ENCODE measurements at regions not wholly inside any gene's neighbourhood (a gene's known extent, or its start where the extent isn't known, plus 50 kb on each side); places are given as distances from the start of the nearest gene placed in this dataset.

DNA sequence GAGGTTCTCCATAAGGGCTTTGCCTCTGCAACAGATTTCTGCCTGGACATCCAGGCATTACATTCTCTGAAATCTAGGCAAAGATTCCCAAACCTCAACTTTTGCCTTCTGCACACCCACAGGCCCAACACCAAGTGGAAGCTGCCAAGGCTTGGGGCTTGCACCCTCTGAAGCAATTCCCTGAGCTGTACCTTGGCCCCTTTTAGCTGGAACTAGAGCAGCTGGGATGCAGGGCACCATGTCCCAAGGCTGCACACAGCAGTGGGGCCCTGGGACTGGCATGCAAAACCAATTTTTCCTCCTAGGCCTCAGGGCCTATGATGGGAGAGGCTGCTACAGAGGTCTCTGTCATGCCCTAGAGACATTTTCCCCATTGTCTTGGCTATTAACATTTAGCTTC is 943.2 kb downstream of the PCDH17 start:
- TF ChIP-seq, protein P1, sequence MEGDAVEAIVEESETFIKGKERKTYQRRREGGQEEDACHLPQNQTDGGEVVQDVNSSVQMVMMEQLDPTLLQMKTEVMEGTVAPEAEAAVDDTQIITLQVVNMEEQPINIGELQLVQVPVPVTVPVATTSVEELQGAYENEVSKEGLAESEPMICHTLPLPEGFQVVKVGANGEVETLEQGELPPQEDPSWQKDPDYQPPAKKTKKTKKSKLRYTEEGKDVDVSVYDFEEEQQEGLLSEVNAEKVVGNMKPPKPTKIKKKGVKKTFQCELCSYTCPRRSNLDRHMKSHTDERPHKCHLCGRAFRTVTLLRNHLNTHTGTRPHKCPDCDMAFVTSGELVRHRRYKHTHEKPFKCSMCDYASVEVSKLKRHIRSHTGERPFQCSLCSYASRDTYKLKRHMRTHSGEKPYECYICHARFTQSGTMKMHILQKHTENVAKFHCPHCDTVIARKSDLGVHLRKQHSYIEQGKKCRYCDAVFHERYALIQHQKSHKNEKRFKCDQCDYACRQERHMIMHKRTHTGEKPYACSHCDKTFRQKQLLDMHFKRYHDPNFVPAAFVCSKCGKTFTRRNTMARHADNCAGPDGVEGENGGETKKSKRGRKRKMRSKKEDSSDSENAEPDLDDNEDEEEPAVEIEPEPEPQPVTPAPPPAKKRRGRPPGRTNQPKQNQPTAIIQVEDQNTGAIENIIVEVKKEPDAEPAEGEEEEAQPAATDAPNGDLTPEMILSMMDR (IDR thresholded peaks at IDR 0.05; ENCODE audit: unreplicated experiment), result no peak
- DNase-seq (ENCODE audit: low spot score), result no peak
- no peaks in the 10 kb centered on the region for H3K27me3 Mint-ChIP-seq (ENCODE audit: unreplicated experiment)
- H3K4me3 Mint-ChIP-seq (ENCODE audit: unreplicated experiment), result no peak overlapping the region
- H3K27ac Mint-ChIP-seq (ENCODE audit: unreplicated experiment), result no peak overlapping the region
- peaks cover 7% of the 10 kb centered on the region for H3K36me3 Mint-ChIP-seq (ENCODE audit: low read depth, unreplicated experiment)
- peaks cover 7% of the 10 kb centered on the region for H3K9me3 Mint-ChIP-seq (ENCODE audit: unreplicated experiment)
- peaks cover 10% of the 10 kb centered on the region for H3K4me1 Mint-ChIP-seq (ENCODE audit: unreplicated experiment)

DNA sequence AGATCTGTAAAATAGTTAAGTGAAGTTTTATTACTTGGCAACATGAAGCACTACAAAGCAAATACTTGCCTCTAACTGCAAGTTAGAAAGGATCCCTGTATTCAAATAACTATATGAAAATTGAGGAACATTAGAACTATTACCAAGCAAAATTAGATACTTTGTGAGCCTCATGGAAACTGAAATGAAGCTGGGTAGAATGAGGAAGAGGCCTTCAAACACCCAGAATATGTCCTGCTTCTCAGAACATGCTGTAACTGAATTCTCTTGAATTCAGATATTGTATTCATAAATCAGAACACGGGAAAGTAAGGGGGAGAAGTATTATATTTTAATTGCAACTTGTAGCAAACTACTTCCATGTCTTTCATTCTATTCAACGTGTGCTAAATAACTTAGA is 947.9 kb downstream of the PCDH17 start:
- no peak overlapping the region for H3K4me3 Mint-ChIP-seq (ENCODE audit: unreplicated experiment)
- TF ChIP-seq, protein P1 (IDR thresholded peaks at IDR 0.05; ENCODE audit: unreplicated experiment), result no peak
- DNase-seq (ENCODE audit: low spot score), result no peak
- peaks cover 7% of the 10 kb centered on the region for H3K36me3 Mint-ChIP-seq (ENCODE audit: low read depth, unreplicated experiment)
- H3K27ac Mint-ChIP-seq (ENCODE audit: unreplicated experiment), result no peak overlapping the region
- H3K4me1 Mint-ChIP-seq (ENCODE audit: unreplicated experiment), result peaks cover 3% of the 10 kb centered on the region
- no peaks in the 10 kb centered on the region for H3K27me3 Mint-ChIP-seq (ENCODE audit: unreplicated experiment)
- peaks cover 7% of the 10 kb centered on the region for H3K9me3 Mint-ChIP-seq (ENCODE audit: unreplicated experiment)

DNA sequence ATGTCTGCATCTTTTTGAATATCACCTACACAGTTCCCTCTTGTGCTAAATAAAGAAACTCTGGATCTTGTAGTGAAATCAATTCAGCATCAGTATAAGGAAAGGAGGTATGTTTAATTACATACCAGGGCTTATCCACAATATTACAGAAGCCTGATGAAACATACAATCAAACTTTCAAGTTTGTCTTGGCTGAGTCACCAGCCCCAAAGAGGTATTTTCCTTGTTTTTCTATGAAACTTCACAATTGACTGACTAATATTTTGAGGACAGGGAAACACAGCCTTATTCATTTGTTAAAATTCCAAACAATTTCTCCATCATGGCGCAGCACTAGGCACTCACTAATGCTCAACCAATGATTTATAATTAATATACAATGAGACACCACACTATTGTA is 952.4 kb downstream of the PCDH17 start:
- no peak for DNase-seq (ENCODE audit: low spot score)
- TF ChIP-seq, protein P1 (IDR thresholded peaks at IDR 0.05; ENCODE audit: unreplicated experiment), result no peak
- Mint-ChIP-seq H3K4me3 (ENCODE audit: unreplicated experiment) (no peak overlapping the region), H3K27ac (ENCODE audit: unreplicated experiment) (no peak overlapping the region), H3K36me3 (ENCODE audit: low read depth, unreplicated experiment) (no peaks in the 10 kb centered on the region), H3K27me3 (ENCODE audit: unreplicated experiment) (no peaks in the 10 kb centered on the region), H3K9me3 (ENCODE audit: unreplicated experiment) (no peaks in the 10 kb centered on the region), H3K4me1 (ENCODE audit: unreplicated experiment) (peaks cover 1% of the 10 kb centered on the region)

DNA sequence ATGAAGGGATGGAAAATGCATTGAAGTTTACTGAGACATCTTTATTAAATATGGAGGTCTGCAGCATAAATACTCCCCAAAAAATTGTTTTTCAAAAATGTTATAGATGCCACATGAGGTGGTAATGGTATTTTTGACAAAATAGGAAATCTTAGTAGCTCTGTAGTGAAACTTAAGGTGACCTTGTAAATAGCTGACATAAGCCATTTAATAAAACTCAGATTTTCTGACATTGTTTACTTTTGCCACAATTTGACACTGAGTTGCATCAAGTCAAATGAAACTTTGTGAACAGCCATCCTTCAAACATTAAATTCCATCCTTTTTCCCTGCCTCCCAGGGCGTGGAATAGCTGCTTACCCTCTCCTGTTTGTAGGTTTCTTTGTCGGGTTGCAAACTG is 953.1 kb downstream of the PCDH17 start:
- TF ChIP-seq, protein P1 (IDR thresholded peaks at IDR 0.05; ENCODE audit: unreplicated experiment), result no peak
- Mint-ChIP-seq H3K27ac (ENCODE audit: unreplicated experiment) (no peak overlapping the region), H3K4me1 (ENCODE audit: unreplicated experiment) (no peaks in the 10 kb centered on the region), H3K4me3 (ENCODE audit: unreplicated experiment) (no peak overlapping the region), H3K9me3 (ENCODE audit: unreplicated experiment) (no peaks in the 10 kb centered on the region), H3K36me3 (ENCODE audit: low read depth, unreplicated experiment) (no peaks in the 10 kb centered on the region), H3K27me3 (ENCODE audit: unreplicated experiment) (no peaks in the 10 kb centered on the region)
- DNase-seq (ENCODE audit: low spot score), result no peak

DNA sequence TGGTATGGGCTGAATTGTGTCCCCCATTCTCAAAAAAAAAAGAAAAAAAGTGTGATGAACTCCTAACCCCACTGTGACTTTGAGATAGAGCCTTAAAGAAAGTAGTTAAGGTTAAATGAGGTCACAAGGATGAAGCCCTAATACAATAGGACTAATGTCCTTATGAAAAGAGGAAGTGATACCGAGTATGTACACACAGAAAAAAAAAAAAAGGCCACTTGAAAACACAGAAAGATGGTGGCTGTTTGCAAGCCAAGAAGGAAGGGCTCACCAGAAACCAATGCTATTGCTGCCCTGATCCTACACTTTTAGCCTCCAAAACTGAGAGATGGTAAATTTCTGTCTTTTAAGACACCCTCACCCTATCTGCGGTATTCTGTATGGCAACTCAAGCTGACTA is 955.6 kb downstream of the PCDH17 start:
- H3K27me3 Mint-ChIP-seq (ENCODE audit: unreplicated experiment), result no peaks in the 10 kb centered on the region
- H3K9me3 Mint-ChIP-seq (ENCODE audit: unreplicated experiment), result no peaks in the 10 kb centered on the region
- DNase-seq (ENCODE audit: low spot score), result no peak
- no peaks in the 10 kb centered on the region for H3K36me3 Mint-ChIP-seq (ENCODE audit: low read depth, unreplicated experiment)
- TF ChIP-seq, protein P1 (IDR thresholded peaks at IDR 0.05; ENCODE audit: unreplicated experiment), result no peak
- H3K4me1 Mint-ChIP-seq (ENCODE audit: unreplicated experiment), result no peaks in the 10 kb centered on the region
- no peak overlapping the region for H3K27ac Mint-ChIP-seq (ENCODE audit: unreplicated experiment)
- H3K4me3 Mint-ChIP-seq (ENCODE audit: unreplicated experiment), result no peak overlapping the region

Data from endothelial cell (in vitro differentiated cells).